A549 (cell line): ENCODE measurements at regions not wholly inside any gene's neighbourhood (a gene's known extent, or its start where the extent isn't known, plus 50 kb on each side); places are given as distances from the start of the nearest gene placed in this dataset.
A peak's percentile ranks its signal among the peaks of the same experiment; 100 is the strongest.

ENCODE experiments used
- ATAC-seq, 2 experiments: fragments of 200-7000 bp in 1 of 2; fragments of >200 bp in 1 of 2; cut with Nextera tagmentation in 1 of 2; cut with Tn5 transposase in 1 of 2; 3 replicates each; pipeline versions ENCODE4 v1.8.0 to v1.9.1; 2018 to 2020; ENCODE audit warnings: mild to moderate bottlenecking in 1 of 2, moderate library complexity in 1 of 2
- CTCF ChIA-PET: fragments of 300-600 bp; sonication (Branson Sonifier 250); formaldehyde crosslinking; extraction: SDS; loops from one replicate; lab custom pipeline; 2021; ENCODE audit warnings: antibody characterized with exemption, inconsistent platforms; lab: Yijun Ruan, JAX
- POLR2A ChIA-PET: fragments of 350-600 bp; formaldehyde crosslinking; extraction: SDS; loops from one replicate; lab custom pipeline; 2021; ENCODE audit warnings: antibody characterized with exemption, inconsistent platforms; lab: Yijun Ruan, JAX
- DNase-seq, 2 experiments: peaks; one replicate each; pipeline versions ENCODE4 v3.0.0 to v3.0.0-alpha.2; 2011 to 2016; ENCODE audit warnings: low read depth in 1 of 2, low spot score in 1 of 2
- FAIRE-seq: peaks from 2 replicates; lab custom pipeline; 2011; peaks lifted over from hg19 to GRCh38; lab: Jason Lieb, UNC
- H3K27ac ChIP-seq, 2 experiments: fragments of >200 bp; sonication (Bioruptor Twin); formaldehyde crosslinking; 3 replicates each; pipeline ENCODE4 v1.5.1; 2016 to 2017
- H3K4me1 ChIP-seq: fragments of >200 bp; sonication (Bioruptor Twin); formaldehyde crosslinking; 3 replicates; pipeline ENCODE4 v1.6.1; 2016
- H3K4me2 ChIP-seq: fragments of >200 bp; sonication (Bioruptor Twin); formaldehyde crosslinking; 3 replicates; pipeline ENCODE4 v1.6.1; 2016
- H3K4me3 ChIP-seq: fragments of >200 bp; sonication (Bioruptor Twin); formaldehyde crosslinking; 3 replicates; pipeline ENCODE4 v1.5.1; 2016
- H3K9me3 ChIP-seq: fragments of >200 bp; sonication (Bioruptor Twin); formaldehyde crosslinking; 3 replicates; pipeline ENCODE4 v1.6.1; 2016
- BHLHE40 ChIP-seq: IDR thresholded peaks from 2 replicates; pipeline ENCODE4 v1.6.1; 2012; ENCODE audit warnings: low read depth, low read length, inconsistent platforms
- CEBPB ChIP-seq, 2 experiments: fragments of >200 bp in 1 of 2; sonication (Bioruptor Twin) in 1 of 2; formaldehyde crosslinking in 1 of 2; IDR thresholded peaks; 2 replicates each; pipeline ENCODE4 v1.6.1; 2012 to 2016
- CTCF ChIP-seq: fragments of >200 bp; sonication (Bioruptor Twin); formaldehyde crosslinking; IDR thresholded peaks from 3 replicates; pipeline ENCODE4 v1.5.1; 2016
- EHMT2 ChIP-seq: fragments of 200-600 bp; sonication (generic); IDR thresholded peaks from 2 replicates; pipeline ENCODE4 v1.6.1; 2016; ENCODE audit warnings: antibody characterized with exemption, low read depth, mild to moderate bottlenecking, moderate library complexity
- ELK1 ChIP-seq: fragments of 150-350 bp; IDR thresholded peaks from 2 replicates; pipeline ENCODE4 v1.6.1; 2014; ENCODE audit warnings: low read depth, mild to moderate bottlenecking, low read length
- EP300 ChIP-seq, 2 experiments: fragments of >200 bp; sonication (Bioruptor Twin); formaldehyde crosslinking; IDR thresholded peaks; 2 replicates in 1 of 2; 3 replicates in 1 of 2; pipeline ENCODE4 v1.6.1; 2016 to 2017
- FOSL2 ChIP-seq, 2 experiments: fragments of 450-650 bp in 1 of 2; fragments of >200 bp in 1 of 2; sonication (Bioruptor Twin) in 1 of 2; formaldehyde crosslinking; IDR thresholded peaks; 2 replicates each; pipeline versions ENCODE4 v1.5.0 to v1.6.1; 2016 to 2020; ENCODE audit warnings: mild to moderate bottlenecking in 1 of 2, moderate library complexity in 1 of 2
- HMGXB4 ChIP-seq: fragments of 250-450 bp; sonication (Bioruptor Pico); IDR thresholded peaks from 2 replicates; pipeline ENCODE4 v1.5.0; 2021; ENCODE audit warnings: mild to moderate bottlenecking, moderate library complexity, borderline replicate concordance
- HOXA7 ChIP-seq: fragments of 250-450 bp; sonication (Bioruptor Pico); IDR thresholded peaks from 2 replicates; pipeline ENCODE4 v1.5.0; 2020; ENCODE audit warnings: mild to moderate bottlenecking, moderate library complexity
- HOXB13 ChIP-seq: fragments of 250-450 bp; sonication (Bioruptor Pico); IDR thresholded peaks from 2 replicates; pipeline ENCODE4 v1.5.0; 2020; ENCODE audit warnings: low read depth, mild to moderate bottlenecking, moderate library complexity
- JUN ChIP-seq, 2 experiments: fragments of >200 bp; sonication (Bioruptor Twin); formaldehyde crosslinking; IDR thresholded peaks; 2 replicates in 1 of 2; 3 replicates in 1 of 2; pipeline ENCODE4 v1.6.1; 2016 to 2017
- MAFK ChIP-seq: fragments of 450-650 bp; IDR thresholded peaks from 2 replicates; pipeline ENCODE4 v1.6.1; 2014; ENCODE audit not compliant: partially characterized antibody
- MAX ChIP-seq: IDR thresholded peaks from 2 replicates; pipeline ENCODE4 v1.6.1; 2012
- NFE2L2 ChIP-seq: fragments of 150-350 bp; conservative IDR thresholded peaks from 2 replicates; pipeline ENCODE4 v1.6.1; 2014; ENCODE audit warnings: low read length
- NR3C1 ChIP-seq: fragments of >200 bp; sonication (Bioruptor Twin); formaldehyde crosslinking; IDR thresholded peaks from 3 replicates; pipeline ENCODE4 v1.6.1; 2017
- POLR2AphosphoS2 ChIP-seq: conservative IDR thresholded peaks from 2 replicates; pipeline ENCODE4 v1.6.1; 2012; ENCODE audit warnings: low read length, improper control_type of control experiment, inconsistent platforms
- RFX5 ChIP-seq: fragments of 450-650 bp; IDR thresholded peaks from 2 replicates; pipeline ENCODE4 v1.7.1; 2014; ENCODE audit warnings: antibody characterized with exemption, mild to moderate bottlenecking, moderate library complexity
- TFCP2L1 ChIP-seq: fragments of 250-450 bp; sonication (Bioruptor Pico); IDR thresholded peaks from 2 replicates; pipeline ENCODE4 v1.5.0; 2021; ENCODE audit warnings: mild to moderate bottlenecking
- USF2 ChIP-seq: fragments of 450-650 bp; IDR thresholded peaks from 2 replicates; pipeline ENCODE4 v1.6.1; 2014; ENCODE audit warnings: antibody characterized with exemption
- WGBS: methylation state at CpG from one replicate; pipeline ENCODE4 v1.1.6; 2017; ENCODE audit errors: missing lambda C conversion rate; 5-methylcytosine and 5-hydroxymethylcytosine counted together

- ChIA-PET POLR2A (no interaction called here), CTCF (no interaction called here)
- Histone ChIP-seq H3K4me2 (peak overlapping the region; percentile 71), H3K27ac (peak overlapping the region; percentile 73 to 87; a peak in 3 of 6 replicates), H3K9me3 (no peaks in the 10 kb centered on the region), H3K4me1 (peaks cover 55% of the 10 kb centered on the region), H3K4me3 (no peak overlapping the region)
- WGBS: 42% methylated on average over 3 of the region's 3 CpGs
- ATAC-seq (no peak), FAIRE-seq (no peak), DNase-seq (peak in 1 of 2 experiments; percentile 39)
- no peak for TF ChIP-seq BHLHE40
- no peak for TF ChIP-seq ELK1
- TF ChIP-seq RFX5: no peak
- TF ChIP-seq EHMT2: no peak
- TF ChIP-seq CEBPB (IDR thresholded peaks at IDR 0.05): no peak
- no peak for TF ChIP-seq JUN (IDR thresholded peaks at IDR 0.05)
- no peak for TF ChIP-seq TFCP2L1 (CRISPR knock-in tag)
- no peak for TF ChIP-seq NFE2L2
- TF ChIP-seq MAX: no peak
- TF ChIP-seq MAFK: no peak
- TF ChIP-seq FOSL2 (IDR thresholded peaks at IDR 0.05): no peak
- no peak for TF ChIP-seq FOSL2 (CRISPR knock-in tag; IDR thresholded peaks at IDR 0.05)
- TF ChIP-seq CTCF: no peak
- no peak for TF ChIP-seq HOXB13 (CRISPR knock-in tag)
- no peak for TF ChIP-seq HMGXB4 (CRISPR knock-in tag)
- TF ChIP-seq POLR2AphosphoS2: no peak
- no peak for TF ChIP-seq HOXA7 (CRISPR knock-in tag)
- no peak for TF ChIP-seq USF2
- TF ChIP-seq, all 56 proteins: peak for 0
Observed at GRCh38 chr13:73338389-73338788, 279.6 kb downstream of the KLF5 start.

- ATAC-seq: no peak
- H3K4me3 ChIP-seq: no peak overlapping the region
- no peaks in the 10 kb centered on the region for H3K9me3 ChIP-seq
- peak overlapping the region; percentile 87 to 92 for H3K27ac ChIP-seq
- peaks cover 55% of the 10 kb centered on the region for H3K4me1 ChIP-seq
- TF ChIP-seq NR3C1: no peak
- TF ChIP-seq FOSL2 (IDR thresholded peaks at IDR 0.05): no peak
- no peak for TF ChIP-seq FOSL2 (CRISPR knock-in tag; IDR thresholded peaks at IDR 0.05)
- TF ChIP-seq EP300 (IDR thresholded peaks at IDR 0.05): no peak
- no peak for TF ChIP-seq EHMT2
- ChIA-PET POLR2A (no interaction called here), CTCF (no interaction called here)
- no peak for DNase-seq
- WGBS: 23% methylated on average over 2 of the region's 2 CpGs
- peak overlapping the region; percentile 71 for H3K4me2 ChIP-seq
- no peak for FAIRE-seq
Observed at GRCh38 chr13:73337532-73337931, 278.7 kb downstream of the KLF5 start.
